ENCODE measurements at regions not wholly inside any gene's neighbourhood (a gene's known extent, or its start where the extent isn't known, plus 50 kb on each side); places are given as distances from the start of the nearest gene placed in this dataset.

DNA sequence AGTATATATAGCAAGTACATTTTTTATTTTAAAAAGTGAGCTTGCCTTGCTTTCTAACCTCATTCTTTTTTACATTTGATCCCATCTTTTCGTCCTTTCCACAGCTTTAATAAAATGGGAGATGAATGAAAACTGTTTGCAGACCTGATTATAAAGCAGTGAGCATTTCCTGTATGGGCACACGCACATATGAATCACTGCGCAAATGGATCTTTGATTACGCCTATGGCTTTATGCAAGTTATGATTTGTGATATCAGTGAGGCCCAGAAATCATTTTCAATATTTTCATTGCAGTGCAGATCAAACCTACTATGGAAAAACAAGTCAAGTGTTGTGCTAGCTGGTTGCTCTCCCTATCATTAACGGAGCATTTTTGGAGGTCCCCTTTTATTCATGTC is 1073.0 kb downstream of the MAT2B start:
- TF ChIP-seq TAF1 (IDR thresholded peaks at IDR 0.05; ENCODE audit: low read depth) (no peak), EZH2 (IDR thresholded peaks at IDR 0.05; ENCODE audit: borderline replicate concordance, insufficient read depth, low read length, poor library complexity, severe bottlenecking) (no peak), EP300 (conservative IDR thresholded peaks at IDR 0.05; ENCODE audit: poor library complexity, severe bottlenecking) (no peak), RAD21 (conservative IDR thresholded peaks at IDR 0.05) (no peak), POLR2AphosphoS5 (IDR thresholded peaks at IDR 0.05) (no peak)
- TF ChIP-seq, protein P1, sequence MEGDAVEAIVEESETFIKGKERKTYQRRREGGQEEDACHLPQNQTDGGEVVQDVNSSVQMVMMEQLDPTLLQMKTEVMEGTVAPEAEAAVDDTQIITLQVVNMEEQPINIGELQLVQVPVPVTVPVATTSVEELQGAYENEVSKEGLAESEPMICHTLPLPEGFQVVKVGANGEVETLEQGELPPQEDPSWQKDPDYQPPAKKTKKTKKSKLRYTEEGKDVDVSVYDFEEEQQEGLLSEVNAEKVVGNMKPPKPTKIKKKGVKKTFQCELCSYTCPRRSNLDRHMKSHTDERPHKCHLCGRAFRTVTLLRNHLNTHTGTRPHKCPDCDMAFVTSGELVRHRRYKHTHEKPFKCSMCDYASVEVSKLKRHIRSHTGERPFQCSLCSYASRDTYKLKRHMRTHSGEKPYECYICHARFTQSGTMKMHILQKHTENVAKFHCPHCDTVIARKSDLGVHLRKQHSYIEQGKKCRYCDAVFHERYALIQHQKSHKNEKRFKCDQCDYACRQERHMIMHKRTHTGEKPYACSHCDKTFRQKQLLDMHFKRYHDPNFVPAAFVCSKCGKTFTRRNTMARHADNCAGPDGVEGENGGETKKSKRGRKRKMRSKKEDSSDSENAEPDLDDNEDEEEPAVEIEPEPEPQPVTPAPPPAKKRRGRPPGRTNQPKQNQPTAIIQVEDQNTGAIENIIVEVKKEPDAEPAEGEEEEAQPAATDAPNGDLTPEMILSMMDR (IDR thresholded peaks at IDR 0.05; ENCODE audit: poor library complexity, severe bottlenecking) = no peak
